HepG2 (cell line): ENCODE measurements at regions not wholly inside any gene's neighbourhood (a gene's known extent, or its start where the extent isn't known, plus 50 kb on each side); places are given as distances from the start of the nearest gene placed in this dataset.

Experiments used
- ATAC-seq: fragments of 200-7000 bp; cut with Tn5 transposase; 3 replicates; pipeline ENCODE4 v1.9.1; 2020; ENCODE audit warnings: mild to moderate bottlenecking, moderate library complexity
- BruUV-seq: library from RNA; stranded (reverse); fragments of 400-500 nt; replicated peaks from 2 replicates; lab custom pipeline; 2021; lab: Mats Ljungman, UMichigan
- CTCF ChIA-PET: fragments of 300-600 bp; formaldehyde crosslinking; extraction: SDS; loops from one replicate; lab custom pipeline; 2021; ENCODE audit warnings: low total read pairs, inconsistent platforms, low intra/inter-chr PET ratio; lab: Yijun Ruan, JAX
- POLR2A ChIA-PET: fragments of 350-600 bp; sonication (Branson Sonifier 250); formaldehyde crosslinking; loops from one replicate; lab custom pipeline; 2020; ENCODE audit warnings: antibody characterized with exemption, inconsistent platforms; lab: Yijun Ruan, JAX
- DNase-seq: peaks from one replicate; pipeline ENCODE4 v3.0.0-alpha.2; 2015; ENCODE audit warnings: low spot score
- FAIRE-seq: peaks from 3 replicates; lab custom pipeline; 2011; peaks lifted over from hg19 to GRCh38; lab: Jason Lieb, UNC
- H2AFZ ChIP-seq: one replicate; pipeline ENCODE4 v1.6.1; 2011; ENCODE audit warnings: low read length, inconsistent platforms
- H3K27ac ChIP-seq: fragments of 300-600 bp; 3 replicates; pipeline ENCODE4 v1.8.0; 2011; ENCODE audit warnings: mixed run types, mild to moderate bottlenecking, mixed read lengths, low read length, inconsistent platforms; ENCODE audit not compliant: insufficient read depth; ENCODE audit errors: extremely low read length
- H3K27me3 ChIP-seq, 2 experiments: fragments of 200-600 bp in 1 of 2; 2 replicates in 1 of 2; 3 replicates in 1 of 2; pipeline versions ENCODE4 v1.6.0 to v1.8.0; 2011; ENCODE audit warnings: low read length in 2 of 2, mild to moderate bottlenecking in 2 of 2, moderate library complexity in 2 of 2, inconsistent platforms in 1 of 2; ENCODE audit not compliant: insufficient read depth in 2 of 2, control insufficient read depth in 1 of 2
- H3K36me3 ChIP-seq, 2 experiments: fragments of 200-600 bp in 1 of 2; replicated peaks in 1 of 2; 2 replicates in 1 of 2; 3 replicates in 1 of 2; pipeline versions ENCODE4 v1.5.1 to v1.8.0; 2011; ENCODE audit warnings: low read length in 2 of 2, inconsistent platforms in 1 of 2; ENCODE audit not compliant: insufficient read depth in 2 of 2, control insufficient read depth in 1 of 2
- H3K4me1 ChIP-seq: 2 replicates; pipeline ENCODE4 v1.5.1; 2012; ENCODE audit warnings: low read length, inconsistent platforms; ENCODE audit not compliant: insufficient read depth
- H3K4me2 ChIP-seq: 2 replicates; pipeline ENCODE4 v1.6.0; 2011; ENCODE audit warnings: low read depth, low read length, inconsistent platforms
- H3K4me3 ChIP-seq, 3 experiments: fragments of 200-600 bp in 1 of 3; sonication (generic), shearing (Covaris generic) in 1 of 3; replicated peaks in 1 of 3; 2 replicates each; pipeline ENCODE4 v1.5.1; 2011 to 2016; ENCODE audit warnings: low read length in 3 of 3, inconsistent platforms in 2 of 3, low read depth in 2 of 3, mild to moderate bottlenecking in 2 of 3, control low read depth in 1 of 3, mixed read lengths in 1 of 3; ENCODE audit not compliant: insufficient read depth in 1 of 3
- H3K79me2 ChIP-seq: one replicate; pipeline ENCODE4 v1.6.1; 2011; ENCODE audit warnings: low read length, inconsistent platforms; ENCODE audit not compliant: insufficient read depth
- H3K9ac ChIP-seq: 2 replicates; pipeline ENCODE4 v1.6.0; 2011; ENCODE audit warnings: mild to moderate bottlenecking, low read depth, low read length, inconsistent platforms; ENCODE audit not compliant: insufficient read depth
- H3K9me3 ChIP-seq: 2 replicates; pipeline ENCODE4 v1.5.1; 2012; ENCODE audit warnings: mild to moderate bottlenecking, low read length
- H4K20me1 ChIP-seq: 2 replicates; pipeline ENCODE4 v1.6.0; 2011; ENCODE audit warnings: inconsistent platforms, mild to moderate bottlenecking, low read length, moderate library complexity; ENCODE audit not compliant: insufficient read depth
- HNRNPLL ChIP-seq: fragments of 200-400 bp; formaldehyde crosslinking; IDR thresholded peaks from 2 replicates; pipeline ENCODE4 v1.6.1; 2017; ENCODE audit warnings: mild to moderate bottlenecking, low read depth, low read length; ENCODE audit not compliant: poor library complexity, severe bottlenecking
- KLF16 ChIP-seq, 2 experiments: sonication (generic) in 1 of 2; formaldehyde crosslinking in 1 of 2; IDR thresholded peaks; 2 replicates each; pipeline versions ENCODE4 v1.6.1 to v1.8.0; 2016 to 2023; ENCODE audit warnings: missing genetic modification reagents in 2 of 2, missing compliant biosample characterization in 1 of 2
- ZBTB1 ChIP-seq: sonication (generic); formaldehyde crosslinking; IDR thresholded peaks from 2 replicates; pipeline ENCODE4 v1.4.0; 2020; ENCODE audit warnings: missing genetic modification reagents, borderline replicate concordance
- WGBS: methylation state at CpG from one replicate; pipeline ENCODE4 v1.1.6; 2017; ENCODE audit warnings: low lambda C conversion rate; 5-methylcytosine and 5-hydroxymethylcytosine counted together
- in situ Hi-C: cut with HindIII; loops from 2 replicates; pipeline ENCODE4 v1.10.0; 2017; ENCODE audit warnings: low pct_unique_long_range_greater_than_20kb; ENCODE audit not compliant: extremely low pct_ligation_motif_present
- intact Hi-C: fragments of 100-400 bp; cut with micrococcal nuclease; formaldehyde crosslinking; loops from one replicate; pipeline ENCODE4 v1.10.0; 2022; ENCODE audit not compliant: unreplicated experiment
- TF ChIP-seq, protein P1 (sequence below): sonication (generic); formaldehyde crosslinking; IDR thresholded peaks from 2 replicates; pipeline ENCODE4 v1.5.0; 2020; ENCODE audit warnings: mild to moderate bottlenecking, missing genetic modification reagents
- TF ChIP-seq, protein P2 (sequence below), 2 experiments: IDR thresholded peaks; 2 replicates each; pipeline ENCODE4 v1.6.1; 2011 to 2012; ENCODE audit warnings: low read length in 2 of 2, borderline replicate concordance in 1 of 2, low read depth in 1 of 2, mild to moderate bottlenecking in 1 of 2, moderate library complexity in 1 of 2

GRCh38 chr12:58189893-58190292, 248.5 kb downstream of the ATP23 start (continued):
- no peak for TF ChIP-seq HNRNPLL
- TF ChIP-seq, all 625 proteins: peak for 0

DNA sequence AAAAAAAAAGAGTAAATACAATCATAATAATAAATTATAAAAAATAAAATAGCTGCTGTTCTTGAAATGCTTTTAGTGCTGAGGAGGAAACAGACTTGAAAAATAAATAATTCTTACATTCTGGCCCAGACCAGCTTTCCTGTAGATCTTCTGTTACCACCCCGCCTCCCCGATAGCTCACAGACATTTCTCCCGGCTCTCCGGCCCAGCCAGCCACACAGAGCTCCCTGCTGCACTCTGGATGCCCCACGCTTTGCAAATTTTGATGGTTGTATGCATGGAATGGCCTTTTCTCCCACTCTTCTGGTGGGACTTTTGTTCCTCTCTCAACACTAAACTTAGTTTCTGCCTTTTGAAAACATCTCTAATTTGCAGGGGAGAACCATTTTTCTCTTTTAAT, 249.3 kb downstream of the ATP23 start:
- CTCF ChIA-PET = no interaction called here
- ATAC-seq = no peak
- TF ChIP-seq ZBTB1 = no peak
- TF ChIP-seq, protein P1, sequence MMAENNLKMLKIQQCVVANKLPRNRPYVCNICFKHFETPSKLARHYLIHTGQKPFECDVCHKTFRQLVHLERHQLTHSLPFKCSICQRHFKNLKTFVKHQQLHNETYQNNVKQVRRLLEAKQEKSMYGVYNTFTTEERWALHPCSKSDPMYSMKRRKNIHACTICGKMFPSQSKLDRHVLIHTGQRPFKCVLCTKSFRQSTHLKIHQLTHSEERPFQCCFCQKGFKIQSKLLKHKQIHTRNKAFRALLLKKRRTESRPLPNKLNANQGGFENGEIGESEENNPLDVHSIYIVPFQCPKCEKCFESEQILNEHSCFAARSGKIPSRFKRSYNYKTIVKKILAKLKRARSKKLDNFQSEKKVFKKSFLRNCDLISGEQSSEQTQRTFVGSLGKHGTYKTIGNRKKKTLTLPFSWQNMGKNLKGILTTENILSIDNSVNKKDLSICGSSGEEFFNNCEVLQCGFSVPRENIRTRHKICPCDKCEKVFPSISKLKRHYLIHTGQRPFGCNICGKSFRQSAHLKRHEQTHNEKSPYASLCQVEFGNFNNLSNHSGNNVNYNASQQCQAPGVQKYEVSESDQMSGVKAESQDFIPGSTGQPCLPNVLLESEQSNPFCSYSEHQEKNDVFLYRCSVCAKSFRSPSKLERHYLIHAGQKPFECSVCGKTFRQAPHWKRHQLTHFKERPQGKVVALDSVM (CRISPR knock-in tag) = no peak
- TF ChIP-seq, protein P2, sequence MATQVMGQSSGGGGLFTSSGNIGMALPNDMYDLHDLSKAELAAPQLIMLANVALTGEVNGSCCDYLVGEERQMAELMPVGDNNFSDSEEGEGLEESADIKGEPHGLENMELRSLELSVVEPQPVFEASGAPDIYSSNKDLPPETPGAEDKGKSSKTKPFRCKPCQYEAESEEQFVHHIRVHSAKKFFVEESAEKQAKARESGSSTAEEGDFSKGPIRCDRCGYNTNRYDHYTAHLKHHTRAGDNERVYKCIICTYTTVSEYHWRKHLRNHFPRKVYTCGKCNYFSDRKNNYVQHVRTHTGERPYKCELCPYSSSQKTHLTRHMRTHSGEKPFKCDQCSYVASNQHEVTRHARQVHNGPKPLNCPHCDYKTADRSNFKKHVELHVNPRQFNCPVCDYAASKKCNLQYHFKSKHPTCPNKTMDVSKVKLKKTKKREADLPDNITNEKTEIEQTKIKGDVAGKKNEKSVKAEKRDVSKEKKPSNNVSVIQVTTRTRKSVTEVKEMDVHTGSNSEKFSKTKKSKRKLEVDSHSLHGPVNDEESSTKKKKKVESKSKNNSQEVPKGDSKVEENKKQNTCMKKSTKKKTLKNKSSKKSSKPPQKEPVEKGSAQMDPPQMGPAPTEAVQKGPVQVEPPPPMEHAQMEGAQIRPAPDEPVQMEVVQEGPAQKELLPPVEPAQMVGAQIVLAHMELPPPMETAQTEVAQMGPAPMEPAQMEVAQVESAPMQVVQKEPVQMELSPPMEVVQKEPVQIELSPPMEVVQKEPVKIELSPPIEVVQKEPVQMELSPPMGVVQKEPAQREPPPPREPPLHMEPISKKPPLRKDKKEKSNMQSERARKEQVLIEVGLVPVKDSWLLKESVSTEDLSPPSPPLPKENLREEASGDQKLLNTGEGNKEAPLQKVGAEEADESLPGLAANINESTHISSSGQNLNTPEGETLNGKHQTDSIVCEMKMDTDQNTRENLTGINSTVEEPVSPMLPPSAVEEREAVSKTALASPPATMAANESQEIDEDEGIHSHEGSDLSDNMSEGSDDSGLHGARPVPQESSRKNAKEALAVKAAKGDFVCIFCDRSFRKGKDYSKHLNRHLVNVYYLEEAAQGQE (IDR thresholded peaks at IDR 0.05; ENCODE audit: borderline replicate concordance in 1 of 2, low read depth in 1 of 2, low read length in 2 of 2) = no peak
- TF ChIP-seq KLF16 (CRISPR knock-in tag; IDR thresholded peaks at IDR 0.05) = no peak
- TF ChIP-seq, all 625 proteins: peak for 0

More for the DNA sequence above, 249.3 kb downstream of the ATP23 start:
- Histone ChIP-seq H3K4me3 (no peak overlapping the region), H3K4me1 (no peaks in the 10 kb centered on the region), H3K36me3 (no peaks in the 10 kb centered on the region), H3K79me2 (no peaks in the 10 kb centered on the region), H3K27ac (no peak overlapping the region), H3K9me3 (no peaks in the 10 kb centered on the region), H4K20me1 (no peaks in the 10 kb centered on the region), H3K27me3 (no peaks in the 10 kb centered on the region), H3K9ac (no peak overlapping the region), H3K4me2 (no peak overlapping the region), H2AFZ (no peak overlapping the region)
- WGBS = 4% methylated on average over 5 of the region's 5 CpGs
- no TSS peak for BruUV-seq
- intact Hi-C loops = no loop called here
- POLR2A ChIA-PET = no interaction called here
- FAIRE-seq (no peak), DNase-seq (no peak)
- in situ Hi-C loops = no loop called here
